GM18873 (cell line): ENCODE measurements at regions not wholly inside any gene's neighbourhood (a gene's known extent, or its start where the extent isn't known, plus 50 kb on each side); places are given as distances from the start of the nearest gene placed in this dataset.

Source experiments
- ATAC-seq: cut with Tn5 transposase; IDR thresholded peaks from one replicate; pipeline ENCODE4 v1.9.1; 2021; ENCODE audit warnings: mild to moderate bottlenecking, moderate library complexity, moderate number of reproducible peaks; ENCODE audit not compliant: unreplicated experiment, low FRiP score

DNA sequence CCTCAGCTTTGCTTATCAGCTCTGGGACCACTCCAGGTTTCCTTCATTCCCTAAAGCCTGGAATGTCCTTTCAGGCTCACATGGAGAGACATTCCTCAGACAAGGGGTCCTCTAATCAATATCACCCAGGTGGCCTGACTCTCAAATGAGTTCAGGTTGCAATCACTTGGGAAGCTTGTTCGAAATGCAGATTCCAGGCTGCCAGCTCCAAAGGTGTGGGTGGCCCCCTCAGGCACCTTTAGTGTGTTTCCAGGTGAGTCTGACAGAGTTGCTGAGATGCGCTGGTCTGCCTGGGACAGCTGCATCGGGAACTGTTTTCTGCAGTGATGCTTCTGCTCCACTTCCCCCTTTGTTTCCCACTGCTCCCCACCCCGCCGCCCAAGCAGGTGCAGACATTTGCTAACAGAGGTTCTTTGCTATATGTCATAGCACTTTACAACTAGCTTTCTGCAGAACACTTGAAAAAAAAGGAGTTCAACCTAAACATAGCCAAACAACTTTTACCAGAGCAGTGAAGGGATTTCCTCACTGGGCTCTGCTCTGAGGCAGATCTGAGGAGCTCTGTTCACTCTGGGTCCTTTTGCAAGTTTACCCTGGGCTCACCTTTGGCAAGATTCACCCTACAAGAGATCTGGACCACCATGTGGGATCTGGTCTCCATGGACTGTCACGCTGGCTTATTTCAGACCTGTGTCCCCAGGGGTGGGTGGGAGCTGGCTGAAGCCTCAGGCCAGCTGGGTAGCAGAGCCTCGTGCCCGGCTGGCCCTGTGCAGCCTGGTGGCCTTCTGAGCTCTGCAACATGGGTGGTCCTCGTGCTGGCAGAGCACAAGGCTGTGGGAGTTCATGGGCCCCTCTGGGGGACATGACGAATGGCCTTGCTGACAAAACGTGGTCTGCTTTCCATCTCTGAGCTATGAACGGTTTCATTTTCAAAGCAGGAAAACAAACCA lies 539.6 kb downstream of the CCDC171 start:
- no peak for ATAC-seq

DNA sequence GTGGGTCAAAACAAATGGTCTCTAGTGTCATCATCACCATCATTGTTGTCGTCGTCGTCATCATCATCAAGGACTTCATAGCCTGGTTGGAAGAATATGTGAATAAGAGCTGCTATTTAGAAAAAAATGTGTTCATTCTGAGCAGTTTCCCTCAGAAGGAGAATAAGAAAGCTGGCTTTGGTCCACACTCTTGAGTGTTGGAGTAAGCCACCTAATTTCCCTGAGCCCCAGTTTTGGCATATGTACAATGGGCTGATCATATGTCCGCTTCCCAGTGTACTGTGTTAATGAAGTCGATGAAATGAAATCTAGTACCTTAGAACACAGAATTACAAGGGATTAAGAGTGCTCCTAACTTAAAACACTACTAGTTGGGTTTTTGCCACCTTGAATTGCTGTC lies 545.5 kb downstream of the CCDC171 start:
- no peak for ATAC-seq

DNA sequence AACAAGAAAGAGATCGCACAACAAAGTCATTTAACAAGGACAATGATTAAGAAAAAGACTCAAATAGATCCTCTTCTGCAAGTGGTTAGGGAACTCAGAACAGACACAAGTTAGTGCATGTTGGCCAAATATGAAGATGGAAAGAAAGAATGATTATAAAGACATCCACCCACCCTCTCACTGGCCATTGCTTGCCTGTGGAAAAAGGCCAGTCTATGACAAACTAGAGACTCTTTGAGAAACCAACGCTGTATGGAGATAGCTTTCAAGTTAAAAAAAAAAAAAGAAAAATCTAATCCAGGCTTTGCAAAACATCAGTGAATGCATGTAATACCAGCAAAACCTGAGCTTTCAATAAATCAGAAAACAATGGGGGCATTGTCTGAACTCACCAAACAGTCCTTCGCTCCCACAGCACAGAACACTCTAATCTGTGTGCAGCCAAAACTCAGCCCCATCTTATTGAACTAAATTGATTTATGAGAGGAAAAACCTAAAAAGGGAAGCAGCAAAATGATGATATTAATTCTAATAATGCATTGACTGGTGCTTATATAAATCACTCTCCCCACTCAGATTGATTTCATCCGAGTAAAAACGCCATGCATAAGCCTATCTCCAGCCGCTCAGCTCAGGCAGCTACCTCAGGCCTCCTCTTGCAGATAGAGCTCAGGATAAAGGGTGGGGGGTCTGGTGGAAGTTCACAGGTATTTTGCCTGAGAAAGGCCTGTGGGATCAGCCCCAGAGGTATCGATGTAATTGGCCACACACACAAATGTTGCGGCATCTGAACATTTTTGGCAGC lies 547.1 kb downstream of the CCDC171 start:
- ATAC-seq = no peak

DNA sequence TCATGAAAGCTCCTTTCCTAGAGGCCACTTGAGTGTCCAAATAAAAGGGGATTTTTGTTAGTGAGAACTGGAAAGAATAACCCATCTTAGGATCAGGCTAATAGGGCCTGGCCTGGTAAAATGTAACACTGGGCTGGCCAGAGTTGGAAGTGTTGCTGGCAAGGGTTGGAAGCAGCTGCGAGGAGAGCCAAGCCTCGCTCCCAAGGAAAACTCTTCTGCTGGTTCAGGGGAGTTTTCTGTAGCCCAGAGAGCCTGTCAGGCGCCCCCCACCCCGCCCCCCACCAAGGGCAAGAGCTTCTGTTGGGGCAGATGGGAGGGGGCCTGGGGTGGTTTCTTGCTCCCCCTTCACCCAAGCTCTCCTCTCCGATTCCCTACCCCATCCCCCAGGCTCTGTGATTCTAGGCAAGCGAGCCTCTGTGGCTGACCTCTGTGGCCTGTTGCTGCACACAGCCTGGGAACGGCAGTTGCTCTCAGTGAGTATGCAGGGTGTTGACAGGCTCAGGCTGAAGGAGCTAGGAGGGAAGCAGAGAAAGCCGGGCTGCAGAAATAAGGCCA lies 547.8 kb downstream of the CCDC171 start:
- no peak for ATAC-seq

DNA sequence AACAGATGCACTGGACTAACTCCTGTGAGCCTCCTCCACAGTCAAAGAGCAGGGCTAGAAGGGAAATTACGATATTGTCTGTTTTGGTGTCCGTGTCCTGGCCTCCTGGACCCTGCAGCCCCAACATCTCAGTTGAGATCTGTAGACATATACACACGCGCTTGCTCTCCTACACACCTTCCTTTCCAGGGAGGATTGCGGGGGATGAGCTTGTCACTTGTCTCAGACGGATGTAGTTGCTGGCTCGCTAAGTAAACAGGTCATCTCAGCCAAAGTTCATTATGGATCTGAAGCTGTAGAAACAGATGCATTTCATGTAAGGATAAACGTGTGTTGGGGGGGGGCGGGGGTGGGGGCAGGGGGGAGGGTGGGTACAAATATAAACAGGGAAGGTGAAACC lies 549.3 kb downstream of the CCDC171 start:
- ATAC-seq = no peak

DNA sequence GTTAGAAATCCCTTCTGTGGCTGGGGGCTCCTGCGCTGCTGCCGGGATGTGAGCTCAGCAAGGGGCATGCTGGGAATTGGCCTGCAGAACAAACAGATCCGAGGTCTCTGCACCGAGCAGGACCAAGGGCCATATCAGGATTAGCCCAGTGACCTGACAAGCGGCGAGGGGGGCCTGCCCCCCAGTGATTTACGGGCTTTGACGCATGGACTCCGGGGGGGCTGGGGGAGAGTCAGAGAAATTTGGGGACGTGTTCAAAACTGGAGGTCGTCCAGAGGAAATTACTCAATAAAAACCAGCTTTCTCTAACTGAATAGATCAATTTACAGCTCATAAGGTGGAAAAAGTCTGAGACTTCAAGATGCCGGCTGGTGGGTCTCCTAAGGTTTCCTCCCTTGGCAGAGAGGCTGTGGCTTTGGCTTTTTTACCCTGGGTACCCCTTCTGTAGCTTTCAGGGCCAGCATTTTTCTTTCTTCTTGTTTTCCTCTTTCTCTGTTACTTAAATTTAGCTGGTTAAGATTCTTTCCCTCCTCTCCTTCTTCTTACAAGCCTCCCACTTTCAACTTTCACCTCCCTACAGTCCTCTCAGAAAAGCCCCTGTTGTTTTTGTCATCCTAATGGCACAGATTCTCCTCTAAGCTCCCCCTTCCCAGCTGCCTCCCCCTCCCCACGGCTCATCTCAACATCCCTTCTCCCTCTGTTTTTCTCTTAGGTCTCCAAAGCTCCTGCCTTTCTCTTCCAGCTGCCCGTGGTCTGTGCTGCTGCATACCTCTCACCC lies 551.0 kb downstream of the CCDC171 start:
- no peak for ATAC-seq

DNA sequence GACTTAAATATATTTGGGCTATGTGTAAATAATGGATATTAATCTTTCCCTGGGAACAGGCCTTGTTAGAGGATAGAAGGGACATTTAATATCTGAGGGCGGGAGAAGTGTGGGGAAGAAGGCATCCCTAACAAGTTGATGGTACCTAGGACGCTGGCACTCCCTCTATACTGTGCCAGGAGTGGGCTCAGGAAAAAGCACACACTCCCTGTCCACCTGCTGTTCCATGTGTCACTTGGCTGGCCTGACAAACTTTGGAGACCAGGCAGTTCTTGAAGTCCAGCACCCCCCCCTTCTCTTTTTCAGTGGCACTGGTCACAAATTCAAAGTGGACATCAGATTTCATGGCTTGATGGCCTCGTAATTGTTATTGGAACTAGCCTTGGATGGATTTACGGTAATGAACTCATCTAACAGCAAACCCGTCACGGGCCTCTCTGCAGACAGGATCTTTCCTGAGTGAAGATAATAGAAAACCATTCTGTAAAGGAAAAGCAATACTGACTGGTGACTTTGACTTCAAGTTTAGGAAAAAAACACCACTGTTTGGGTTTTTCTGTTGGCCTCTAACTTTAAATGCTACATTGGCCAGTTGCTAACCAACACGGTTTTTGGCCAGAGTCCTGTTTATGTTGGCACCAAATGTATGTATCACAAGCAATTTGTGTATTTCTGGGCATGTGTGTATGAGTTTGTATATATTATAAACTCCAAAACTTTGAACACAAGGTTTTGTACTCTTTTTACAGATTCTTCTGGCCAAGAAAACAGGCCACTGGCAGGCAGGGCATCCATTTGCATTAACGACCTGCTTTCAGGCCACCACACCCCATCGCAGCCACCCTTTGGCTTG lies 552.6 kb downstream of the CCDC171 start:
- no peak for ATAC-seq

DNA sequence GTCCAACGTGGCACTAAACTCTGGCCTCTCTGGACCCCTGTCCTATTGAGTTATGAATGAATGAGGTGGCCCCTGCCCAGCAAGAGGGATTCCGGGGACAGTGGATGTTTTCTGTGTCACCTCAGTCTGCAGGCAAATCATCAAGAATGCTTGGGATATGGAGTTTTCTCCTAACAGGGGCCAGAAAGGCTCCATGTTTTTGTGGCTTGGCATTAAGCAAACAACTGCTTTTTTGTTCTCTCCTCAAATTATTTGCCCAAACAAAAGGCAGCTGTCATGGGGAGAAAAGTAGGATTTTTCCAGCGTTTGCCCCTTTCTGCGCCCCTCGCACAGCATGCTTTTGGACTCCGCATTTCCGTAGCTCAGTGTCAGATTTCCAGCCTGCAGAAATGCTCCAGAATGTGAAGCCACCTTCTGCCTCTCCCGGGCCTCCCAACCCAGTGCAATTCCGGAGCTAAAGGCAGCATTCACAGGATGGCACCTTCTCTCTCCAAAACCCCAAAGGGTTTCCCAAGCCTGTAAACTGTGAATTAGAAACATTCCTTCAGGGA lies 553.3 kb downstream of the CCDC171 start:
- no peak for ATAC-seq

DNA sequence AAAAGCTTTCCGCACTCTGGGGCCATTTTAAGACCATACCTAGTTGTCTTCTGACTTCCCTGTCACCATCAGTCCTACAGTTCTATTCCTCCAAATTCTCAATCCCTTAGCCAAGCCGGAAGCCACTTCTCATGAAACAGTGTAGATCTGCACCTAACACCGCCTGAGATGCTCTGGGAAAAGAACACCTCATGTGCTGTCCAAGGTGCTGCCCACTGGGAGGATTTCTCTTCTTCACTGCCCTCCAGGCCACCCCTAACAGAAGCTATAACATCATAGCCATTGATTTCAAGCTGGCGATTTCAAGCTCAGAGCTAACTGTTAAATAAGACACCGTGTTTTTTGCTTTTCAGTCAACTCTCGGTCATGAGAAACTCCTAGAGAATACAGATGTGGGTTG lies 559.3 kb downstream of the CCDC171 start:
- no peak for ATAC-seq

DNA sequence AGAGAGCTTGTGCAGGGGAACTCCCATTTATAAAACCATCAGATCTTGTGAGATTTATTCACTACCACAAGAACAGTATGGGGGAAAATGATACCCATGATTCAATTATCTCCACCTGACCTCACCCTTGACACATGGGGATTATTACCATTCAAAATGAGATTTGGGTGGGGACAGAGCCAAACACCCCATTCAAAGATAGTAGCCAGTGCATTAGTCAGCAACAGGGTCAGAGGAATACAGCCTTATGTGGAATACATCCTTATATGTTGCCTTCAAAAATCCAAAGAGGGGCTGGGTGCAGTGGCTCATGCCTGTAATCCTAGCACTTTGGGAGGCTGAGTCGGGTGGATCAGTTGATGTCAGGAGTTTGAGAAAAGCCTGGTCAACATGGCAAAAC lies 563.2 kb downstream of the CCDC171 start:
- ATAC-seq = no peak

DNA sequence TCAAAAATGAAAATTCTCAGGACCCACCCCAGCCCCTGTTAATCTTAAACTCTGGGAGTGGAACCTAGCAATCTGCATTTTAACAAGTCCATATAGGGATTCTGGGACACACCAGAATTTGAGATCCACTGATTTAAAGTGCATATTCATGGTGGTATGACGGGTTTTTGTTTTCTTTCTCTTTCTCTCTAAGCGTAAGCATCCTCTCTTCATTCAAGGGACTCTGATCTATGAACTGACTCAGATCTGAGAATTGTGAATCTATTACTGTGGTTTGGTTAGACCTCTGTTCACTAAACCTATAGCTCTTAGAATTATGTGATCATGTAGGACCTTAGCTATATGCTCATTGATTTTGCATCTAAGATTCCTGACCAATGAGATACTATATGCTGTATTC lies 565.2 kb downstream of the CCDC171 start:
- no peak for ATAC-seq

DNA sequence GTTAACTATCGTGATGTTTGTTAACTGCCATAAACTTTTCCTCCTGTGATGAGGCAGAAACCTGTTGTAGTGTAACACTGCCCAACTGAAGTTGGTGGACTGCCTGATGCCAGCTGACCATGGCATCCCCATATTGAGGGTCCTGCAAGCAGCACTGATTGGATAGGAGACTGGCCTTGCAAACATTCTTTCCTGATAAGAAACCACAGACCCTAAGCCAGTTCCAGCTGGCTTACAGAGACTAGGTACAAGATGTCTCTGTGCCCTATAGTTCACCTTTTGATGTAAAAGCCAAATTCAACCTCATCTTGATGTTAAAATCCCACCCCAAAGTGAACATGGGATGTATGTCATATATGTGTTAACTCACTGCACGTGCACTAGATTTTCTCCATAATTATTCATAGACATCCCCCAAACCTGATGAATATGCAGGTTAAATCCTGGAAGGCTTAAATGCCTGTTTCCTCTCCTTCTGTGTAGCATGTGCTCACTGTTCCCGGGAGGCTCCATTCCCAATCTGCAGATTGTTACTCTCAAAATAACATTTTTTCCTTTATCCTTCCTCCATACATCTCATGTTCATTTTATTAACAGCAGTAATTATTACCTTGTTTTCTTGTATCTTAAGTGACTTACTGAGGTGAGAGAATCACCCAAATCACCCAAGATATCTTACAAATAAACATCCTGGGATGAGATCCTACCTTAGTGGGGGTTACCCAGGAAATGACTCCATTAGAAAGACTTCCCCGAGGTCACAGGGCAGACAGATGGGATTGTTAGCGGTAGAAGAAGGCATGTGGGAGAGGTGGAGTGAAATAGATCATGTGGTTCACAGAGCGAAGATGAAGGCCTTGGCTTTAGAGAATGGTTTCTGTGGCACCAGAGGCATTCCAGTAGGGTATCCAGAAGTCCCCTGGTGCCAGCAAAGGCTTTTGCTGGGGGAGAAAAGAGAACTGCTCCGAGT lies 566.7 kb downstream of the CCDC171 start:
- no peak for ATAC-seq

DNA sequence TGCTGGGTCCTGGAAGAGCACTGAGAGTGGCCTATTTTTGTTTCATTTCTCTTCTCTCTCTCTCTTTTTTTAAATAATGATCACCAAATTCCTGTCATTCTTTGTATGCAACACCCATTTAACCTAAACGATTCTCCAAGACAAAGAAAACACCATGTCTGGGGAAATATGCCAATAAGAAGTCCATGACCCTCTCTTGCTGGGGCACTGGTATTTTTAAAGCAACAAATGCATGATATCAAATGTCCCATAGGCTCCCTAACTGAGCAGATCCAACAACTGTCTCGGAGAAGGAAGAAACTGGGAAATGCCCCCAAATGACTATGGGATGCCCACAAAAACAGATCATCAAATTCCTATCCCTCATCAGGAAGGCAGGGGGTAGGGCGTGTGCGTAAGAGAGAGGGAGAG lies 567.4 kb downstream of the CCDC171 start:
- ATAC-seq = no peak

DNA sequence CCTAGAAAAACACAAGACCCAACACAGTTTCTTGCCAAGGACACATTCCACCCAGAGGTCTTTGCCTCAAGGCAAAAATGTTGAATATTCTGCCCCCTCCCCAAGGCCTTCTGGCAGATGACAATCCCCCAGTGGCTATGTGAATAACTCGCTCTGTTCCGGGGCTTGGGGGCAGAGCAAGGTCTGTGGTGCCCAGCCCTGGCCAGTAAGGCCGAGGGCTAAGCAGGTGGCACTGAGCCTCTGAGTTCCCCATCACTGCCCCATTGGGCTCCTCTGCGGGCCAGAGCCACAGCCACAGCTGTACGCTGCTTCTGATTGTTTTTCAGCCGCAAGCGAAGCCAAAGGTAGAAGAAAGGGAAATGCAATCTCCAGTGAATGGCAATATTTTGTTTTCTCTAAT lies 567.9 kb downstream of the CCDC171 start:
- ATAC-seq = no peak

DNA sequence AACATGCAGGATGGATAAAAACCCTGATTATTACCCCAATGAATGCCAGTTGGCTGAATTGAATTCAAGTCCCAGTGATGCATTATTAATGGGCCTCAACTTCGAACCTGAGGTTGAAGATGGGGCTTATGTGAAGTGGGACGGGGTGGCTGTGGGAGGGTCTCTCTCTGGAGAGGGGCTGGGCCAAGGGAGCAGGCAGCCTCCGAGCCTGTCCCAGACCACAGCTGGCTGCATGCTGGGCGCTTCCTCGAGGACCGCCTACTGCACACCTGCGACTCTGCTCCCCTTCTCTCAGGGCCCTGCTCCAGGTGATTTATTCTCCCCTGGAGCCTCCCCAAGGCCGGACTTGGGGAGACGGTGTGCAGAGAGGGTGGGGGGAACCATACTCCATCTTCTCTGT lies 568.3 kb downstream of the CCDC171 start:
- no peak for ATAC-seq

DNA sequence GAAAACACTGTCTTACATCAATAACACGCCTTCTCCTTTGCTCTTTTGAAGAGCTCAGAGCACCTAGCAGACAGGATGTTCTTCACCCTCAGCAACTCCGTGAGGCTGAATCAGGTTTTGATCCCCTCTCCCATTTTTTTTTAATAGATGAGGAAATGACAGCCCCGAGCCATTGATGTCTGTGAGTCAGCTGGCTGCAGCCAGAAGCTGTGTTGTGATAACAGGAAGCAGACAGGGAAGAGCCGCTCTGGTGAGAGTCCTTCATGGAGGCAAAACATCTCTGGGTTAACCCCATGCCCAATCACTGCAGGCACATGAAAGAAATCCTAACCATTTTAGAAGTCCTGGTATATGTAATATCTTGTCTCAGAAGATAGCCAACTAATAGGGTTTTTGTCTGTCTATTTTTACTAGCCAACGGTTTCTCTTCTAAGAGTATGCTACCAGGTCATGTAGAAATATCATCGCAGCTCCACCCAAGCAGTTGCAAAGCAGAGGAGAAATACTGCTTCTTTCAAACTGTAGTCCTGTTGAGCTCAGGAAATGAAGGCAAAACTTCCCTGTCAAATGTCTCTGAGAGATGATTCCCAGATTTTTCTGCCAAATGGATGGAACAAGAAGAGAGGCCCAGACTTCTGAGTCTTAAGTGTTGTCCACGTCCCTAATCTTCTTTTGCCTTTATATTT lies 568.9 kb downstream of the CCDC171 start:
- no peak for ATAC-seq

DNA sequence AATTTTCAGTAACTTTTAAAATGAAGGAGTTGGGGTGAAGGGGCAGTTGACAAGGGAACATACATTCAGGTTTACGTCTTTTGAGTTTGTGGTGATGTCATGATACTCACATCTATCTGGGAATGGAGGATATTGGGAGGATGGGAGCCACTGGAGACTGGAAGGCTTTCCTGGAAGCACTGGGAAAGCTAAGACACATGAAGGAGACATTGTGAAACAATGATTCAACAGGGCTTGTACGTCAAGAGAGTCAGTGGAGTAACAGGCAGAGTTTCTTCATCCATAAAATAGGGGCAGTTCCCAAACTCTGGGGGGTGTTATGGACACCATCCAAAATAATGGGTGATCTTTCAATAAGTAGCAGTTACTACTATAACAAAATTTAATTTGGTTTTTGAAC lies 572.8 kb downstream of the CCDC171 start:
- no peak for ATAC-seq

DNA sequence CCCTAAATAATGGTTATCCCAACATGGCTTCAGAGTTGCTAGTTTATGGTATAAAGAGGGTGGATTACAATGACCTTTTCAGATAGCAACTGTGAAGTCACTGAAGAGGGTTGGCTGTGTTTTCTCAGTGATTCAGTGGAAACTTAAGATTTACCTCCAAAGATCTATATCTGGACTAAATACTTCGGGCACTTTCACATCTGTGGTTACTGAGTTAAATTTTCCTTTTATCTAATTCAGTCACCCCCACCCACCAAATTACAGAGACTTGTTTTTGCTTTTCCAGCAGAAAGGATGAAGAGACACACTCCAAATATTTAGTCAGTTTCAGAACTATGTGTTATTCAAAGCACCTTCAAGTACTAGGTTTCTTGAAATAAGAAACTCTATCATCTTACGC lies 573.2 kb downstream of the CCDC171 start:
- no peak for ATAC-seq
